ENCODE measurements at regions not wholly inside any gene's neighbourhood (a gene's known extent, or its start where the extent isn't known, plus 50 kb on each side); places are given as distances from the start of the nearest gene placed in this dataset.

- DNase-seq (ENCODE audit: low read depth) = no peak
These were observed 325.6 kb upstream of the VRK2 start for GRCh38 chr2:57720728-57721627.

GRCh38 chr2:57725337-57725947 lies 321.2 kb upstream of the VRK2 start:
- no peak for DNase-seq (ENCODE audit: low read depth)

- DNase-seq (ENCODE audit: low read depth) = no peak
These were observed 320.3 kb upstream of the VRK2 start for GRCh38 chr2:57726294-57726693.

GRCh38 chr2:57728691-57729090 lies 317.9 kb upstream of the VRK2 start:
- DNase-seq (ENCODE audit: low read depth) = no peak

GRCh38 chr2:57733956-57734355 lies 312.6 kb upstream of the VRK2 start:
- DNase-seq (ENCODE audit: low read depth) = no peak

GRCh38 chr2:57740891-57741290 lies 305.7 kb upstream of the VRK2 start:
- no peak for DNase-seq (ENCODE audit: low read depth)

- DNase-seq (ENCODE audit: low read depth) = no peak
These were observed 293.0 kb upstream of the VRK2 start for GRCh38 chr2:57753636-57754035.

GRCh38 chr2:57758686-57759085 lies 287.9 kb upstream of the VRK2 start:
- DNase-seq (ENCODE audit: low read depth) = no peak

GRCh38 chr2:57759131-57759530 lies 287.5 kb upstream of the VRK2 start:
- DNase-seq (ENCODE audit: low read depth) = no peak

- peak; percentile 50 for DNase-seq (ENCODE audit: low read depth)
These were observed 286.7 kb upstream of the VRK2 start for GRCh38 chr2:57759822-57760300.

GRCh38 chr2:57760381-57760801 lies 286.2 kb upstream of the VRK2 start:
- DNase-seq (ENCODE audit: low read depth) = no peak

GRCh38 chr2:57776916-57777315 lies 269.7 kb upstream of the VRK2 start:
- DNase-seq (ENCODE audit: low read depth) = no peak

GRCh38 chr2:57782587-57782986 lies 264.0 kb upstream of the VRK2 start:
- DNase-seq (ENCODE audit: low read depth) = no peak

GRCh38 chr2:57793310-57793709 lies 253.3 kb upstream of the VRK2 start:
- no peak for DNase-seq (ENCODE audit: low read depth)

- no peak for DNase-seq (ENCODE audit: low read depth)
These were observed 250.1 kb upstream of the VRK2 start for GRCh38 chr2:57796527-57796926.

GRCh38 chr2:57798346-57798745 lies 248.3 kb upstream of the VRK2 start:
- no peak for DNase-seq (ENCODE audit: low read depth)

GRCh38 chr2:57802243-57802642 lies 244.4 kb upstream of the VRK2 start:
- no peak for DNase-seq (ENCODE audit: low read depth)

GRCh38 chr2:57804971-57805370 lies 241.6 kb upstream of the VRK2 start:
- no peak for DNase-seq (ENCODE audit: low read depth)

GRCh38 chr2:57806449-57806968 lies 240.1 kb upstream of the VRK2 start:
- DNase-seq (ENCODE audit: low read depth) = no peak

GRCh38 chr2:57809230-57809629 lies 237.4 kb upstream of the VRK2 start:
- no peak for DNase-seq (ENCODE audit: low read depth)

- no peak for DNase-seq (ENCODE audit: low read depth)
These were observed 225.5 kb upstream of the VRK2 start for GRCh38 chr2:57821088-57821487.

- DNase-seq (ENCODE audit: low read depth) = no peak
These were observed 218.4 kb upstream of the VRK2 start for GRCh38 chr2:57828221-57828620.

- DNase-seq (ENCODE audit: low read depth) = no peak
These were observed 211.9 kb upstream of the VRK2 start for GRCh38 chr2:57834666-57835065.

Data from activated T-helper 1 cell treated with Interleukin-2 at 50 U/mL for 16 hours (primary cell).